Testis (tissue), 2 donors: ENCODE measurements at regions not wholly inside any gene's neighbourhood (a gene's known extent, or its start where the extent isn't known, plus 50 kb on each side); places are given as distances from the start of the nearest gene placed in this dataset.

Experiments
- DNase-seq: peaks from one replicate; pipeline ENCODE4 v3.0.0-alpha.2; 2019
- H3K27ac ChIP-seq, 2 donors: fragments of 200-600 bp; sonication (generic); one replicate each; pipeline ENCODE4 v1.5.1; 2019
- H3K27me3 ChIP-seq: fragments of 200-600 bp; sonication (generic); one replicate; pipeline ENCODE4 v1.5.1; 2019
- H3K36me3 ChIP-seq: fragments of 200-600 bp; sonication (generic); one replicate; pipeline ENCODE4 v1.5.1; 2017; ENCODE audit warnings: low read depth; ENCODE audit errors: missing control alignments
- H3K4me1 ChIP-seq: fragments of 200-600 bp; sonication (generic); one replicate; pipeline ENCODE4 v1.5.1; 2019
- H3K4me3 ChIP-seq, 2 donors: fragments of 200-600 bp; sonication (generic); one replicate each; pipeline ENCODE4 v1.5.1; 2017 to 2019
- H3K9me3 ChIP-seq: fragments of 200-600 bp; sonication (generic); one replicate; pipeline ENCODE4 v1.5.1; 2017
- POLR2A ChIP-seq: fragments of 450-650 bp; IDR thresholded peaks from one replicate; pipeline ENCODE4 v1.6.1; 2017; ENCODE audit warnings: antibody characterized with exemption, mild to moderate bottlenecking, moderate library complexity
- WGBS, 2 donors: methylation state at CpG; one replicate each; pipeline ENCODE4 v1.1.5; 2018; 5-methylcytosine and 5-hydroxymethylcytosine counted together
- intact Hi-C: fragments of 100-400 bp; cut with DNase I; formaldehyde crosslinking; loops from one replicate; pipeline ENCODE4 v1.15.1; 2023; ENCODE audit warnings: low total_unique reads
- TF ChIP-seq, protein P1 (sequence below), 3 experiments: fragments of 450-650 bp in 2 of 3; fragments of 200-600 bp in 1 of 3; sonication (generic) in 1 of 3; IDR thresholded peaks; one replicate each; pipeline ENCODE4 v1.5.1; 2016 to 2019; ENCODE audit warnings: antibody characterized with exemption in 3 of 3, mild to moderate bottlenecking in 2 of 3, moderate library complexity in 1 of 3

DNA sequence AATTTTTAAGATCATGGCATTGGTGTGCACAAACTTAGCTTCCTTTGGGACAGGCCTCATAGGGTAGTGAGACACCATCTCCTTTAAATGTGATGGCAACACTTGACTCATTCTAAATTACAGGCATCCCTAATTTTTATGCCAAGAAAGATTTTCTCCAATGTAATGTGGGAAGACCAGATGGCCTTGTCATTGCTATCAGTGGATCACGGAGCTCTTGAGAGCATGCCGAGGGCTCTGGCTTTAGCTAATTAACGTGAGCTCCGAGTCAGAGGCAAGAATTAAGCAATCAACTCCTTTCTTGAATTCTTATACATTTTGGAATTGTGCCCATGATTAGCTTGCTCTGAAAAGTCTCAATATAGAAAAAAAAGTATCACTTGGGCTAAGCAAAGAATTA is 215.8 kb downstream of the LRRC70 start:
- Histone ChIP-seq H3K27me3 (no peaks in the 10 kb centered on the region), H3K36me3 (no peaks in the 10 kb centered on the region), H3K4me3 (no peak overlapping the region), H3K9me3 (no peaks in the 10 kb centered on the region), H3K4me1 (no peaks in the 10 kb centered on the region), H3K27ac (no peak overlapping the region)
- intact Hi-C loops: no loop called here
- WGBS, 2 donors: 23 to 30% methylated on average over 4 of the region's 4 CpGs
- DNase-seq: no peak
- no peak for TF ChIP-seq POLR2A
- TF ChIP-seq, protein P1, sequence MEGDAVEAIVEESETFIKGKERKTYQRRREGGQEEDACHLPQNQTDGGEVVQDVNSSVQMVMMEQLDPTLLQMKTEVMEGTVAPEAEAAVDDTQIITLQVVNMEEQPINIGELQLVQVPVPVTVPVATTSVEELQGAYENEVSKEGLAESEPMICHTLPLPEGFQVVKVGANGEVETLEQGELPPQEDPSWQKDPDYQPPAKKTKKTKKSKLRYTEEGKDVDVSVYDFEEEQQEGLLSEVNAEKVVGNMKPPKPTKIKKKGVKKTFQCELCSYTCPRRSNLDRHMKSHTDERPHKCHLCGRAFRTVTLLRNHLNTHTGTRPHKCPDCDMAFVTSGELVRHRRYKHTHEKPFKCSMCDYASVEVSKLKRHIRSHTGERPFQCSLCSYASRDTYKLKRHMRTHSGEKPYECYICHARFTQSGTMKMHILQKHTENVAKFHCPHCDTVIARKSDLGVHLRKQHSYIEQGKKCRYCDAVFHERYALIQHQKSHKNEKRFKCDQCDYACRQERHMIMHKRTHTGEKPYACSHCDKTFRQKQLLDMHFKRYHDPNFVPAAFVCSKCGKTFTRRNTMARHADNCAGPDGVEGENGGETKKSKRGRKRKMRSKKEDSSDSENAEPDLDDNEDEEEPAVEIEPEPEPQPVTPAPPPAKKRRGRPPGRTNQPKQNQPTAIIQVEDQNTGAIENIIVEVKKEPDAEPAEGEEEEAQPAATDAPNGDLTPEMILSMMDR (IDR thresholded peaks at IDR 0.05): no peak

DNA sequence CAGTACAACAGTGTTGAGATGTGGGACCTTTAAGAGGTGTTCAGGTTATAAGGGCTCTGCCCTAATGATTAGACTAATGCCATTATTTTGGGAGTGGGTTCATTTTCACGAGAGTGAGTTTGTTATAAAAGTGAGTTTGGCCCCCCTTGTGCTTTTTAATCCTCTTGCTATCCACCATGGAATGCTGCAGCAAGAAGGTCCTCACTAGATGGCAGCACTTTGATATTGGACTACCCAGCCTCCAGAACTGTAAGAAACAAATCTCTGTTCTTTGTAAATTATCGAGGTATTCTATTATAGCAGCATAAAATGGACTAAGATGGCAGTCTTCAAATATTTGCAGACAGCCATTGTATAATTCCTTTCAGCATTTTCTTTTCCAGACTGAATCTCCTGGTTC is 212.4 kb downstream of the LRRC70 start:
- intact Hi-C loops: no loop called here
- DNase-seq: no peak
- Histone ChIP-seq H3K27me3 (no peaks in the 10 kb centered on the region), H3K36me3 (no peaks in the 10 kb centered on the region), H3K4me3 (no peak overlapping the region), H3K9me3 (no peaks in the 10 kb centered on the region), H3K27ac (no peak overlapping the region), H3K4me1 (no peaks in the 10 kb centered on the region)
- TF ChIP-seq, protein P1 (IDR thresholded peaks at IDR 0.05): no peak
- TF ChIP-seq POLR2A: no peak
- WGBS, 2 donors: 72 to 74% methylated on average over 2 of the region's 2 CpGs

DNA sequence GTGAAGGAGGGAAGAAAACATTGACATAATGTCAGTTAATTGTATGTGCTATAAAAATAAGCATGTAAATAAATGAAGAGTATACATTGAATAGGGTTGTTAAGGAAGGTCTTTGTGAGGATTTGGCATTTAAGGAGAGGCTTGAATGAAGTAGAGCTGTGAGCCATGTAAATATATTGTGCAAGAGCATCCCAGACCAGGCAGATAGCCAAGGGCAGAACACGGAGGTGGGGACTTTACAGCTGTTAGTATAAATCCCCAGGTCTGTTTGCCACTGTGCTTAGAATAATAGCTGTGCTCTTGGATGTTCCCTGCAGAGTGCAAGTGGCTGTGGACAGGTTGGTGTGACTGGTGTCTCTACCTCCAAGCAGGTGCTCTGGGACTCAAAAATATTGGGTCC is 211.7 kb downstream of the LRRC70 start:
- no peak for DNase-seq
- H3K36me3 ChIP-seq: no peaks in the 10 kb centered on the region
- no peak overlapping the region for H3K4me3 ChIP-seq
- intact Hi-C loops: no loop called here
- no peaks in the 10 kb centered on the region for H3K4me1 ChIP-seq
- TF ChIP-seq, protein P1 (IDR thresholded peaks at IDR 0.05): no peak
- TF ChIP-seq POLR2A: no peak
- WGBS, 2 donors: 45 to 62% methylated on average over 1 of the region's 1 CpG
- no peaks in the 10 kb centered on the region for H3K9me3 ChIP-seq
- H3K27me3 ChIP-seq: no peaks in the 10 kb centered on the region
- no peak overlapping the region for H3K27ac ChIP-seq

DNA sequence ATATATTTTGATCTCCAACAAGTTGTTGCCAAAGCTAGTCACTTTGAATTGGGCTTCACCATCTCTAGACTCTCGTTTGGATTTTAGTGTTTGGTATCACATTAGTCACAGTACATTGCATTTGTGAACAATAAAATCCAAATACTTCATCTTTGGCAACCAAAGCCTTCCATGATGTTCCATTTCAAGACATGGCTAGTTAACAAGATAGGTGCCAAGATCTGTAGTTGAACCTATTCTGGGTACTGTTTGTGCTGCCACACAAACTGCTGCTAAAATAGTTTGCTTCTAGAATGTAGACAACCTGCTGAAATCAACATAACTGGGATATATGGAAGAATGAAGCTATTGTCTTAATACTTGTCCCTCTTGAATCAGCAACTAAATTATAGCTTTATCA is 207.5 kb downstream of the LRRC70 start:
- intact Hi-C loops: loop anchor here (10.0 kb wide), 1 partner anchor 321 kb away; no protein-coding TSS in a partner anchor
- Histone ChIP-seq H3K27me3 (no peaks in the 10 kb centered on the region), H3K27ac (no peak overlapping the region), H3K36me3 (no peaks in the 10 kb centered on the region), H3K4me1 (no peaks in the 10 kb centered on the region), H3K4me3 (no peak overlapping the region), H3K9me3 (no peaks in the 10 kb centered on the region)
- 19 to 41% methylated on average over 1 of the region's 1 CpG for WGBS, 2 donors
- TF ChIP-seq, protein P1 (IDR thresholded peaks at IDR 0.05): no peak
- no peak for TF ChIP-seq POLR2A
- DNase-seq: no peak

GRCh38 chr5:62785588-62785987 is 207.0 kb downstream of the LRRC70 start:
- Histone ChIP-seq H3K27me3 (no peaks in the 10 kb centered on the region), H3K9me3 (no peaks in the 10 kb centered on the region), H3K36me3 (no peaks in the 10 kb centered on the region), H3K4me1 (no peaks in the 10 kb centered on the region), H3K4me3 (no peak overlapping the region), H3K27ac (no peak overlapping the region)
- WGBS, 2 donors: 68 to 78% methylated on average over 6 of the region's 6 CpGs
- DNase-seq: no peak
- no peak for TF ChIP-seq POLR2A
- TF ChIP-seq, protein P1 (IDR thresholded peaks at IDR 0.05): no peak
- intact Hi-C loops: loop anchor here (10.0 kb wide), 1 partner anchor 321 kb away; no protein-coding TSS in a partner anchor
